Tibial artery (tissue), 4 donors: ENCODE measurements at regions not wholly inside any gene's neighbourhood (a gene's known extent, or its start where the extent isn't known, plus 50 kb on each side); places are given as distances from the start of the nearest gene placed in this dataset.
"Not testable (repeated sequence)": the region's sequence is repeated elsewhere in the genome, so short reads cannot be mapped to it uniquely, and the experiment has no call there.

ENCODE experiments used
- DNase-seq, 2 donors: peaks; one replicate each; pipeline ENCODE4 v3.0.0-alpha.2; 2019
- H3K27ac ChIP-seq, 2 donors: fragments of 200-600 bp; sonication (generic) in 1 of 2; 1 replicate in 1 of 2; 2 replicates in 1 of 2; pipeline ENCODE4 v1.5.1; 2018 to 2019; ENCODE audit warnings: mild to moderate bottlenecking in 1 of 2
- H3K27me3 ChIP-seq, 2 donors: fragments of 200-600 bp; sonication (generic) in 1 of 2; one replicate each; pipeline versions ENCODE4 v1.5.1 to v1.6.0; 2016 to 2019
- H3K36me3 ChIP-seq, 3 donors: fragments of 200-600 bp; sonication (generic) in 2 of 3; one replicate each; pipeline ENCODE4 v1.5.1; 2016 to 2019; ENCODE audit warnings: mild to moderate bottlenecking in 2 of 3
- H3K4me1 ChIP-seq, 4 donors: fragments of 200-600 bp; sonication (generic) in 2 of 4; 1 replicate in 3 of 4; 2 replicates in 1 of 4; pipeline ENCODE4 v1.5.1; 2016 to 2019
- H3K4me3 ChIP-seq, 2 donors: fragments of 200-600 bp; sonication (generic) in 1 of 2; 1 replicate in 1 of 2; 2 replicates in 1 of 2; pipeline ENCODE4 v1.5.1; 2018 to 2019; ENCODE audit warnings: mild to moderate bottlenecking in 2 of 2
- H3K9me3 ChIP-seq, 3 donors: fragments of 200-600 bp; sonication (generic) in 1 of 3; one replicate each; pipeline ENCODE4 v1.5.1; 2016 to 2019
- intact Hi-C: fragments of 100-400 bp; cut with DNase I; formaldehyde crosslinking; loops from one replicate; pipeline ENCODE4 v1.15.0; 2023; ENCODE audit warnings: low total_unique reads
- TF ChIP-seq, protein P1 (sequence below), 2 experiments: fragments of 200-600 bp in 1 of 2; fragments of 450-650 bp in 1 of 2; IDR thresholded peaks; one replicate each; pipeline ENCODE4 v1.5.1; 2017 to 2019; ENCODE audit warnings: antibody characterized with exemption in 2 of 2, mild to moderate bottlenecking in 1 of 2, moderate library complexity in 1 of 2

DNA sequence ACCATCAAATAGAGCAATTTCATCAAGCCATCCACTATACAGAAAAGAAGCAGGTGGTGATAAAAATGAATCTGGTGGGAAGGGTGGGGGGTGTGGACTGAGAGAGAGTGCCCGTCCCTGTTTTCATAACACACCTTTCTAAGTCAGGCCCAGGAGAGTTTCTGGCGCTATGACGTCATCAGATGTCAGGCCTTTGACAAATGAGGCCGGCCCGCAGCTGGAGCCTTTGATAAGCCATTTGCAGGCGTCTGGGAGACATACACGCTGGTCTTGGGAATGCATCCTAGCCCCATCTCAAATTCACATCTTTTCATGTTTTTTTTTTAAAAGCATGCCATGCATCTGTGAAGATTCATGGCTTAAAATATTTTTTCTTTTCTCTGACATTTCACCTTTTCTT is 404.5 kb downstream of the BCOR start:
- TF ChIP-seq, protein P1, sequence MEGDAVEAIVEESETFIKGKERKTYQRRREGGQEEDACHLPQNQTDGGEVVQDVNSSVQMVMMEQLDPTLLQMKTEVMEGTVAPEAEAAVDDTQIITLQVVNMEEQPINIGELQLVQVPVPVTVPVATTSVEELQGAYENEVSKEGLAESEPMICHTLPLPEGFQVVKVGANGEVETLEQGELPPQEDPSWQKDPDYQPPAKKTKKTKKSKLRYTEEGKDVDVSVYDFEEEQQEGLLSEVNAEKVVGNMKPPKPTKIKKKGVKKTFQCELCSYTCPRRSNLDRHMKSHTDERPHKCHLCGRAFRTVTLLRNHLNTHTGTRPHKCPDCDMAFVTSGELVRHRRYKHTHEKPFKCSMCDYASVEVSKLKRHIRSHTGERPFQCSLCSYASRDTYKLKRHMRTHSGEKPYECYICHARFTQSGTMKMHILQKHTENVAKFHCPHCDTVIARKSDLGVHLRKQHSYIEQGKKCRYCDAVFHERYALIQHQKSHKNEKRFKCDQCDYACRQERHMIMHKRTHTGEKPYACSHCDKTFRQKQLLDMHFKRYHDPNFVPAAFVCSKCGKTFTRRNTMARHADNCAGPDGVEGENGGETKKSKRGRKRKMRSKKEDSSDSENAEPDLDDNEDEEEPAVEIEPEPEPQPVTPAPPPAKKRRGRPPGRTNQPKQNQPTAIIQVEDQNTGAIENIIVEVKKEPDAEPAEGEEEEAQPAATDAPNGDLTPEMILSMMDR (IDR thresholded peaks at IDR 0.05) = no peak

DNA sequence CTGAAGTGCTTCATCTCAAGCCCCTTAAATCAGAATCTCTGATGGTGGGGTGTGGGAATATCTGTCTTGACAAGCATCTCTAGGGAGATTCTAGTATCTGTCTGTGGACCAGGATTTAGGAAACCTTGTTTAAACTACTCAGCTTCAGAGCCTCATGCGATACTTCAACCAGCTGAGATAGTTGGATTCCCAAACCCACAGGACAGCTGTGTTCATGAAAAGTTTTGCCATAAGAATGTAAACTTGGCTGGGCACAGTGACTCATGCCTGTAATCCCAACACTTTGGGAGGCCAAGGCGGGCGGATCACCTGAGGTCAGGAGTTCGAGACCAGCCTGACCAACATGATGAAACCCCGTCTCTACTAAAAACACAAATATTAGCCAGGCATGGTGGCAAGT is 395.1 kb downstream of the BCOR start:
- H3K27me3 ChIP-seq, intact Hi-C loops, H3K4me3 ChIP-seq, H3K36me3 ChIP-seq, DNase-seq, H3K27ac ChIP-seq, H3K9me3 ChIP-seq: not testable (repeated sequence)
- peaks cover 0 to 13% (median 0%) of the 10 kb centered on the region in 4 donors for H3K4me1 ChIP-seq

More for the DNA sequence above, 404.5 kb downstream of the BCOR start:
- Histone ChIP-seq H3K4me1 (peaks cover 0 to 10% (median 2%) of the 10 kb centered on the region in 4 donors), H3K9me3 (peaks cover 0 to 21% (median 18%) of the 10 kb centered on the region in 3 donors), H3K36me3 (no peaks in the 10 kb centered on the region), H3K27ac (no peak overlapping the region), H3K4me3 (no peak overlapping the region), H3K27me3 (no peaks in the 10 kb centered on the region)
- intact Hi-C loops = no loop called here
- DNase-seq = no peak

DNA sequence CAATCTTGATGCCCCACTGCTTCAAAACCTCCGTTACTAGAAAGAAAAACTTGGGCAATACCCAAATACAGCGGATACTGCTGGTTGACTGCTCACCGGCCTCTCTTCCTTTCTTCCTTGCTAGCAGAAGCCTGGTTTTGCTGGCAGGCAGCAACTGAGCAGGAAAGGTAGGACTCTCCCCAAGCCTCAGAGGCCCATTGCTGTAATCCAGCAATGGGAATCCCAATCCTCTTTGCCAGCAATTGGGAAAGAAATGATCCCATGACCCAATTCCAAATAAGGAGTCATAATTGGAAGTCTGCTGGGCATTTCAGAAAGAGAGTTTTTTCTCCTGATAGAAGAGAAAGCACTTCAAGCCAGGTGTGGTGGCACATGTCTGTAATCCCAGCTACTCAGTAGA is 394.5 kb downstream of the BCOR start:
- Histone ChIP-seq H3K9me3 (no peaks in the 10 kb centered on the region), H3K4me1 (peaks cover 0 to 7% (median 0%) of the 10 kb centered on the region in 4 donors), H3K4me3 (no peak overlapping the region), H3K27me3 (no peaks in the 10 kb centered on the region), H3K36me3 (no peaks in the 10 kb centered on the region), H3K27ac (no peak overlapping the region)
- TF ChIP-seq, protein P1 (IDR thresholded peaks at IDR 0.05) = no peak
- no peak for DNase-seq
- intact Hi-C loops = no loop called here

DNA sequence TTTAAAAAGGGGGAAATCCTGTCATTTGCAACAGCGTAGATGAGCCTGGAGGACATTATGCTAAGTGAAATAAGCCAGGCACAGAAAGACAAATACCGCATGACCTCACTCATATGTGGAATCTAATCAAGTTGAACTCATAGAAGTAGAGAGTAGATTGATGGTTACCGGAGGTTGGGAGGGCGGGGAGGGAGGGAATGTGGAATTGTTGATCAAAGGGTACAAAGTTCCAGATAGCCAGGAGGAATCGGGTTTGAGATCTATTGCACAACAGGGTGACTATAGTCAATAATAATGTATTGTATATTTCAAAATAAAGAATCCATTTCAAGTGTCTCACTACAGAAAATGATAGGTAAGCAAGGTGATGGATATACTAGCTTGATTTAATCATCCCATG is 393.2 kb downstream of the BCOR start:
- H3K4me1 ChIP-seq = peaks cover 0 to 4% (median 0%) of the 10 kb centered on the region in 4 donors
- intact Hi-C loops = no loop called here
- H3K27me3 ChIP-seq = no peaks in the 10 kb centered on the region
- TF ChIP-seq, protein P1 (IDR thresholded peaks at IDR 0.05) = no peak
- H3K9me3 ChIP-seq = peaks cover 0 to 4% (median 0%) of the 10 kb centered on the region in 3 donors
- DNase-seq = no peak
- no peak overlapping the region for H3K4me3 ChIP-seq
- H3K36me3 ChIP-seq = no peaks in the 10 kb centered on the region
- no peak overlapping the region for H3K27ac ChIP-seq

DNA sequence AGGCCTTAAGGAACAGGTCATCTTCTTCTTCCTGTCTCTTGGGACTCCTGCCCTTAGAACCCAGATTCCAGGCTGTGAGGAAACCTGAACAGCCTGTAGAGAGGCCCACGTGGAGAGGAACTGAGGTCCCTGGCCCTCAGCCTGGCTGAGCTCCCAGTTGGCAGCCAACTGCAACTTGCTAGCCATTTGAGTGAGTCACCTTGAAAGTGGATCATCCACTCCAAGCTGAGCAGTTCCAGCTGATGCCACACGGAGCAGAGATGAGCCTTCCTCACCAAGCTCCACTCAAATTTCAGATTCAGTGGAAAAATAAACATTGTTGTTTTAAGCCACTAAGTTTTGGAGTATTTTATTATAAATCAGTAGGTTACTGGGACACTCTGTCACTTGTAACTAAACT is 392.5 kb downstream of the BCOR start:
- intact Hi-C loops = no loop called here
- peak; percentile 66 to 90 for DNase-seq

DNA sequence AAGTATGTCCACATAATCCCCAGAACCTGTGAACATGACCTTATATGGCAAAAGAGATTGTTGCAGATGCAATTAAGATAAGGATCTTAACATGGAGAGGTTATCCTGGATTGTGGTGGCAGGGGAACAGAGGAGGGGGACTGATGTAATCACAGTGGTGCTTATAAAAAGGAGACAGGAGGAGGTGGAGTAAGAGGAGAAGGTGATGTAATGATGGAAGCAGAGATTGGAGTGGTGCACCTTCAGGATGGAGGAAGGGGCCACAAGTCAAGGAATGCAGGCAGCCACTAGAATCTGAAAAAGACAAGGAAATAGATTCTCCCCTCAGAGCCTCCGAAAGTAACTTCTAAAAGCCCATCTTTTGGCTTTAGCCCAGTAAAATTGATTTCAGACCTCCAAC is 388.4 kb downstream of the BCOR start:
- Histone ChIP-seq H3K4me1 (peaks cover 0 to 4% (median 0%) of the 10 kb centered on the region in 4 donors), H3K9me3 (peaks cover 0 to 4% (median 0%) of the 10 kb centered on the region in 3 donors), H3K36me3 (no peaks in the 10 kb centered on the region), H3K27me3 (no peaks in the 10 kb centered on the region), H3K27ac (no peak overlapping the region), H3K4me3 (no peak overlapping the region)
- intact Hi-C loops = no loop called here
- TF ChIP-seq, protein P1 (IDR thresholded peaks at IDR 0.05) = no peak
- DNase-seq = no peak

More for the DNA sequence above, 392.5 kb downstream of the BCOR start:
- no peaks in the 10 kb centered on the region for H3K36me3 ChIP-seq
- H3K4me3 ChIP-seq = no peak overlapping the region
- TF ChIP-seq, protein P1 (IDR thresholded peaks at IDR 0.05) = peak; percentile 45 to 59
- H3K27ac ChIP-seq = no peak overlapping the region
- peaks cover 0 to 4% (median 0%) of the 10 kb centered on the region in 4 donors for H3K4me1 ChIP-seq
- no peaks in the 10 kb centered on the region for H3K27me3 ChIP-seq
- peaks cover 0 to 4% (median 0%) of the 10 kb centered on the region in 3 donors for H3K9me3 ChIP-seq
